ENCODE measurements at regions not wholly inside any gene's neighbourhood (a gene's known extent, or its start where the extent isn't known, plus 50 kb on each side); places are given as distances from the start of the nearest gene placed in this dataset.

DNA sequence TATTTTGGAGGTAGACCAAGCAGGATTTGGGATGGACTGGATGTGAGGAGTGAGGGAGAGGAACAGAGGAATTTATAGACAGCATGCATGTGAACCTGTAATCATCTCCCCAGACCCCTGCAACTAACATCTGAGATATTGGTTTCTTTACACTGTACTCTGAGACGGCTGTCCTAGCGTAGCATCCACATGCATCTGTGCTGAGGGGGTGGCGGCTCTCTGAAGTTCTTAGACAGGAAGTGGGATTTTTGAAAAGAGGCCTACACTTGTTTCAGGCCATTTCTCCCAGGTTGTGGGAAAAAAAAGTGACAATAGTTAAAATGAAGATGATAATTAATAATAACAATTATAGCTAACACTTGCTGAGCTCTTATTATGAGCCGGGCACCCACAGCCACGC, 150.2 kb upstream of the GATA6 start:
- H3K9me3 Mint-ChIP-seq: peaks cover 6% of the 10 kb centered on the region
- H3K27me3 ChIP-seq: no peaks in the 10 kb centered on the region
- no peak overlapping the region for H3K4me3 ChIP-seq
- H3K9ac ChIP-seq: no peak overlapping the region
- no peaks in the 10 kb centered on the region for H4K20me1 ChIP-seq (ENCODE audit: low read depth)
- no peak overlapping the region for H2AFZ ChIP-seq (replicated peaks)
- H3K27ac ChIP-seq: no peak overlapping the region
- H3K4me2 ChIP-seq: no peak overlapping the region
- H3K36me3 ChIP-seq: no peaks in the 10 kb centered on the region
- H3K9me3 ChIP-seq (ENCODE audit: low read depth): no peaks in the 10 kb centered on the region
- no peaks in the 10 kb centered on the region for H3K36me3 Mint-ChIP-seq
- no peak overlapping the region for H3K4me3 Mint-ChIP-seq
- H3F3A ChIP-seq (ENCODE audit: low read depth): no peaks in the 10 kb centered on the region
- H3K4me1 Mint-ChIP-seq: peaks cover 14% of the 10 kb centered on the region
- DNase-seq (ENCODE audit: low spot score): no peak
- TF ChIP-seq EZH2phosphoT487 (IDR thresholded peaks at IDR 0.05) (no peak), EZH2 (IDR thresholded peaks at IDR 0.05) (no peak)
- TF ChIP-seq, protein P1, sequence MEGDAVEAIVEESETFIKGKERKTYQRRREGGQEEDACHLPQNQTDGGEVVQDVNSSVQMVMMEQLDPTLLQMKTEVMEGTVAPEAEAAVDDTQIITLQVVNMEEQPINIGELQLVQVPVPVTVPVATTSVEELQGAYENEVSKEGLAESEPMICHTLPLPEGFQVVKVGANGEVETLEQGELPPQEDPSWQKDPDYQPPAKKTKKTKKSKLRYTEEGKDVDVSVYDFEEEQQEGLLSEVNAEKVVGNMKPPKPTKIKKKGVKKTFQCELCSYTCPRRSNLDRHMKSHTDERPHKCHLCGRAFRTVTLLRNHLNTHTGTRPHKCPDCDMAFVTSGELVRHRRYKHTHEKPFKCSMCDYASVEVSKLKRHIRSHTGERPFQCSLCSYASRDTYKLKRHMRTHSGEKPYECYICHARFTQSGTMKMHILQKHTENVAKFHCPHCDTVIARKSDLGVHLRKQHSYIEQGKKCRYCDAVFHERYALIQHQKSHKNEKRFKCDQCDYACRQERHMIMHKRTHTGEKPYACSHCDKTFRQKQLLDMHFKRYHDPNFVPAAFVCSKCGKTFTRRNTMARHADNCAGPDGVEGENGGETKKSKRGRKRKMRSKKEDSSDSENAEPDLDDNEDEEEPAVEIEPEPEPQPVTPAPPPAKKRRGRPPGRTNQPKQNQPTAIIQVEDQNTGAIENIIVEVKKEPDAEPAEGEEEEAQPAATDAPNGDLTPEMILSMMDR (IDR thresholded peaks at IDR 0.05): no peak
- peaks cover 4% of the 10 kb centered on the region for H3K27me3 Mint-ChIP-seq (ENCODE audit: insufficient read depth, low read depth)
- H3K27ac Mint-ChIP-seq: no peak overlapping the region
- no peaks in the 10 kb centered on the region for H3K79me2 ChIP-seq (ENCODE audit: low read depth)
- peaks cover 5% of the 10 kb centered on the region for H3K4me1 ChIP-seq

DNA sequence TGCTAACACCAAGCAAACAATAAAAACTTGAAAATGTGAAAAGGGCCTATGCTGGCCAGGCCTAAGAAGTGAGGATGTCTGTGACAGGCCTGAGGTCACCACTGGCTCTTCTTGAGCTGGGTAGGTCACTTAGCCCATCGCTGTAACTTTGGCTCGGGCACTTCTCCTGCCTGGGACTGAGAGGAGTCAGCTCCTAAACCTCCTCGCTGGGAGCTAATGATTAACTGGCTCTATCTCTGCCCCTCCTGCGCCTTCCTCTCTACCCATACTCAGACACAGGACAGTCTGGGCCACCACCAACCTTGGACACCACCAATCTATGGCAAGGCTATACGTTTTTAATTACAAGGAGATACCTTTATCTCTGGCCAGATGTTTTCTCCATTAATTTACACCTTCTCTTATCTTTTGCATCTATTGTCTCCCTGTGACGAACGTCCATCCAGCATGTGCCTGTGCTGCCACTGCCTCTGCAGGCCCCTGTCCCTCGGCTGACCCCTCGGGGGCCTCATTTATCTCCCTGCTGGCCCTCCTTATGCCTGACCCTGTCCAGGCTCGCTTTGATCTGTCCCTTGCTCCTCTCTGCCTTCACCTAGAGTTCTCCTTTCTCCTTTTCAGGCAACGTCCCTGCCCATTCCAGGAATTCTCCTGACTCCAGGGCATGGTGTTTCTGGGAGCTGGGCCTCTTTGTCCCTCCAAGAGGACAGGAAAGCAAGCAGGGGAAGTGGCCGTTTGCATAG, 149.1 kb upstream of the GATA6 start:
- peak overlapping the region; percentile 5 for H3K27ac Mint-ChIP-seq
- peak overlapping the region; percentile 41 for H3K27ac ChIP-seq

DNA sequence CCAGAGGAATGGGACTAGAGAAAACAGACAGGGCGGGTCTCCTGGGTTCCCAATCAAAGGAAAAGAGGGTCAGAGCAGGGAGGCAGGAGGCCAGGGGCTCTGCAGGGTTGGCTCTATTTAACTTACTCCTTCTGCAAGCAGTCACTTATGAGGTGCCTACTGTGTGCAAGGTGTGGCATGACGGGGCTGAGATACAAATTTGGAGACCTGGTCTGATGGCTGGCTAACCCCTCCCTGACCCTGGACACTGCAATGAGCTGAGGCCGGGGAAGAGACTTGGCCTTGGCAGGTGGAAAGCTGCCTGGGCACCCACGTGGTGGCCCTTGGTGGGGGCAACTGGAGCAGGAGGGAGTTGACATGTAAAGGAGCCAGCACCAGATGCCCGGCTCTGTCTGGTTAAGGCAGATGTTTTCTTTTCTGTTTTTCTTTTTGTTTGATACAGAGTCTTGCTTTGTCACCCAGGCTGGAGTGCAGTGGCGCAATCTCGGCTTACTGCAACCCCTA, 148.5 kb upstream of the GATA6 start:
- Histone ChIP-seq H3F3A (ENCODE audit: low read depth) (no peaks in the 10 kb centered on the region), H3K4me3 (no peak overlapping the region), H3K9ac (no peak overlapping the region), H3K79me2 (ENCODE audit: low read depth) (no peaks in the 10 kb centered on the region), H3K9me3 (ENCODE audit: low read depth) (no peaks in the 10 kb centered on the region), H3K36me3 (no peaks in the 10 kb centered on the region), H2AFZ (replicated peaks) (peak overlapping the region; percentile 45), H4K20me1 (ENCODE audit: low read depth) (no peaks in the 10 kb centered on the region), H3K27ac (peak overlapping the region; percentile 41), H3K4me2 (no peak overlapping the region), H3K4me1 (peaks cover 5% of the 10 kb centered on the region), H3K27me3 (no peaks in the 10 kb centered on the region)
- H3K4me3 Mint-ChIP-seq: no peak overlapping the region
- H3K27me3 Mint-ChIP-seq (ENCODE audit: insufficient read depth, low read depth): peaks cover 4% of the 10 kb centered on the region
- DNase-seq (ENCODE audit: low spot score): no peak
- peak overlapping the region; percentile 5 for H3K27ac Mint-ChIP-seq
- no peak for TF ChIP-seq EZH2 (IDR thresholded peaks at IDR 0.05)
- TF ChIP-seq, protein P1 (IDR thresholded peaks at IDR 0.05): no peak
- no peak for TF ChIP-seq EZH2phosphoT487 (IDR thresholded peaks at IDR 0.05)
- H3K4me1 Mint-ChIP-seq: peaks cover 14% of the 10 kb centered on the region
- no peaks in the 10 kb centered on the region for H3K36me3 Mint-ChIP-seq
- peaks cover 6% of the 10 kb centered on the region for H3K9me3 Mint-ChIP-seq

More for the DNA sequence above, 149.1 kb upstream of the GATA6 start:
- H3K36me3 Mint-ChIP-seq: no peaks in the 10 kb centered on the region
- H3K9ac ChIP-seq: no peak overlapping the region
- H3F3A ChIP-seq (ENCODE audit: low read depth): no peaks in the 10 kb centered on the region
- H3K4me3 Mint-ChIP-seq: no peak overlapping the region
- peaks cover 4% of the 10 kb centered on the region for H3K27me3 Mint-ChIP-seq (ENCODE audit: insufficient read depth, low read depth)
- no peaks in the 10 kb centered on the region for H4K20me1 ChIP-seq (ENCODE audit: low read depth)
- no peak overlapping the region for H3K4me2 ChIP-seq
- H3K27me3 ChIP-seq: no peaks in the 10 kb centered on the region
- no peak for DNase-seq (ENCODE audit: low spot score)
- H3K36me3 ChIP-seq: no peaks in the 10 kb centered on the region
- peaks cover 6% of the 10 kb centered on the region for H3K9me3 Mint-ChIP-seq
- no peak overlapping the region for H3K4me3 ChIP-seq
- peaks cover 14% of the 10 kb centered on the region for H3K4me1 Mint-ChIP-seq
- no peaks in the 10 kb centered on the region for H3K79me2 ChIP-seq (ENCODE audit: low read depth)
- peaks cover 5% of the 10 kb centered on the region for H3K4me1 ChIP-seq
- peak overlapping the region; percentile 45 for H2AFZ ChIP-seq (replicated peaks)
- TF ChIP-seq, protein P1 (IDR thresholded peaks at IDR 0.05): no peak
- TF ChIP-seq EZH2 (IDR thresholded peaks at IDR 0.05): no peak
- no peak for TF ChIP-seq EZH2phosphoT487 (IDR thresholded peaks at IDR 0.05)
- no peaks in the 10 kb centered on the region for H3K9me3 ChIP-seq (ENCODE audit: low read depth)

Data from neural progenitor cell (in vitro differentiated cells).